ENCODE measurements at regions not wholly inside any gene's neighbourhood (a gene's known extent, or its start where the extent isn't known, plus 50 kb on each side); places are given as distances from the start of the nearest gene placed in this dataset.
"Not testable (repeated sequence)": the region's sequence is repeated elsewhere in the genome, so short reads cannot be mapped to it uniquely, and the experiment has no call there.

DNA sequence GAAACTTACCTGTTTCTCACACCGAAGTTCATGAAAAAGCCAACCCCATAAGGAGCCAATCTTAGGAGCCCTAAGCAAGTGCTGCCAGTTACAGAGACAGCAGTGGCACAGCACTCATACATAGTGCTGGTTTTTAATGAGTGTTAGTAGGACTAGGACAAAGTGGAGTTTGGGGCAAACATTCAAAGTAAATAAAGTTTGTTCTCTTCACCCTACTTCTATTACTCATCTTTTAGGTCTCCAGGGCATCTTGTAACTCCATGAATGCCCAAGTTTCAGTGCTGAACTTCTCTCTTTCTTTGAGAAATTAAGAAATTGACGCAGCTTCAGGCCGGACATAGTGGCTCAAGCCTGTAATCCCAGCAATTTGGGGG lies 584.7 kb downstream of the EBF1 start:
- no peak for DNase-seq

DNA sequence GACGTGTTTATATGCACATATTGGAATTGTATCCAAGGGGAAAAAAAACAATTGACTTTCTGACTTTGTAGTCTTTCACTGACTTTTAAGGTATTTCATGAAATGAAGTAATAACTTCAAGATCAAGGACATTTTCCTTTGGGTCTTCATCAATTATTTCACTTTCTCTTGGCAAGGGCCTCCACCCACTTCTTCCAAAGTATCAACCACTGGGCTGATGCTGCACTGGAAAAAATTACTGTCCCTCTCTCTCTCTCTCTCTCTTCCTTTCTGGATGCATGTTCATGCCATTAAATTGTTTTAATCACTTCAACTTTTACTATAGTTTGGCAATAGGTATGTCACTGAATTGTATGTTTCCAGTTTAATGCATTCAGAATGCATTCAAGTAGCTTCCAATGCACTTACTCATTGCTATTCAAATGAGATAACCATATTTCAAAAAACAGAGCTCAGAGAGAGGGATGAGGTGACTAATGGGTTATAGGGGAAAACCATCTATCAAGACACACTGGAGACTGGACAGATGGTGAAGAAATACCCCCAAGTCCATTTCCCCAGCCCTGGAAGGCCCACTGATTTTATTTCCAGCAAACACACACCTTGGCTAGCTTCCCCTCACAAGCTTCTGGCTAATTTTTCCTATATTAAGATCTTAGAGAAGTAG lies 585.3 kb downstream of the EBF1 start:
- DNase-seq, result no peak

DNA sequence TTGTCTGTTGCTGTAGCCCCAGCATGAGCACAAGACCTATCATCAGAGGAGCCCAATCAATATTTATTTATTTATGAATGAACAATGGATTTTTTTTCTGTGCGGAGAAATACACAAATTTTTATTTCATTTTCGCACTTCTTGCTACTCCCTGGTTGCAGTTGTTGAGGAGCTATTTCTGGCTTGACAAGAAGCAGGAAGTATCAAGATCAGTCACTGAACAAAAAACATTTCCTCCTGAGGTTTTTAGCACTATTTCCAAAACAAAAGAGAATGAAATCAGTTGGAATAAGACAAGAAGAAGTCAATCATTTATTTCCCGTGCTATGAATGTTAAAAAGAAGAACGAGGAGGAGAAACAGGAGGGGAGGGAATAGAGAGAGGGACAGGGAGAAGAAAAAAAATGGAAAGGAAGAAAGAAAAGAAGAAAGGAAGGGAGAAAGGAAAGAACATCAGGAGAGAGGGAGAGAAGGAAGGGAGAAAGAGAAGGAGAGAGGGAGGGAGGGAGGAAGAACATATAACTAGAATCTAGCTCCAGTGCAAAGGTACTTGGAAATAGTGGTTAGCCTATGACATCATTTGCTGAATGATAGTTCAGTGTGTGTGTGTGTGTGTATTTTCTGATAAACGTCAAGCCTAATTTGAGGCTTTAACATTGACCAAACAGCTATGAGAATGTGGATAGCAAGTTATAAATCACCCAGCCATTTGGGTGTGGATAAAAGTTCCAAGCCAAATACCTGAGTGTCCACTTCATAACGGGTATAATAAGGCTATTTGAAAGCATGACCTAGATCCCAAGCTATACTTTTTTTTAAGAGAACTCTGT lies 586.0 kb downstream of the EBF1 start:
- no peak for DNase-seq

DNA sequence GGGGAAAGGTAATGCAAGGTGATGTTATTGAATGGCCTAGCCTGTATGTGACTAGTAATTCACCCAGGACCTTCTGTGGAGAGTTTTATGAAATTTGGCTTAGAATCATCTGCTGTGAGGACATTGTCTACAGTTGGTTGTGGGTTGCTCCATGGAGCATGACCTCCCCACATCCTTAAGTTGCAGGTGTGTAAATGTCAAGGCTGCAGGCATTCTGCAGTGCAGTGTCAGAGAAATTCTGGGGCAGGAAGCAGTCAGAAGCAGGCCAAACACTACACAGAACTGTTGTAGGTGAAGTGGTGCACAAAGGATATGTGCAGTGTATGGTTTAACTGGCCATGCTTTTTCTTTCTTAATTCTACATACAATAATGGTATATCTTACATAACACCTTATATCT lies 588.3 kb downstream of the EBF1 start:
- DNase-seq, result no peak

DNA sequence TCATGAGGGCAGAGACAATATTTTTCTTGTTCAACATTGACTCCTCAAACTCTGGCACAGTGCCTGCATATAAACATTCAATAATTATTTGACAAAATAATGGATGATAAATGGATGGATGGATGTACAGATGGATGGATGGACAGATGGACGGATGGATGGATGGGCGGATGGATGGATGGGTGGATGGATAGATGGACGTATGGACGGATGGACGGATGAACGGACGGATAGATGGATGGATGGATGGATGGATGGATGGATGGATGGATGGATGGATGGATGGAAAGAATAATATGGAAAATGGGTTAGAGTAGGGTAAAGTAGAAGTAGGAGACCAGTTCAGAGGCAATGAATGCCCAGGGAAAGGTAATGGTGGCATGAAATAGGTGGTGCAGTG lies 589.2 kb downstream of the EBF1 start:
- no peak for DNase-seq

DNA sequence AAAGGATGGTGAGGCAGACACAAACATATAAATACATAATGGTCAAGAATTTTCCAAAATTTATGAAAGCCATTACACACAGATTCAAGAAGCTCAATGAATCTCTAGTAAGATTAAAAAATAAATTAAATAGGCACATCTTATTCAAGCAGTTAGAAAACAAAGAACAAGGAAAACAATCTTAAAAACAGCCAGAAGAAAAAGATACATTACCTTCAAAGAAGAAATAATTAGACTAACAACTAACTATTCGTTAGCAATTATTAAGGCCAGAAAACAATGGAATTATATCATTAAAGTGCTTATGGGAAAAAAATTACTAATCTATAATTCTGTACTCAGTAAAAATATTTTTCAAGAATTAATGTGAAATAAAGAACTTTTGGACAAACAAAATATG lies 593.1 kb downstream of the EBF1 start:
- no peak for DNase-seq

DNA sequence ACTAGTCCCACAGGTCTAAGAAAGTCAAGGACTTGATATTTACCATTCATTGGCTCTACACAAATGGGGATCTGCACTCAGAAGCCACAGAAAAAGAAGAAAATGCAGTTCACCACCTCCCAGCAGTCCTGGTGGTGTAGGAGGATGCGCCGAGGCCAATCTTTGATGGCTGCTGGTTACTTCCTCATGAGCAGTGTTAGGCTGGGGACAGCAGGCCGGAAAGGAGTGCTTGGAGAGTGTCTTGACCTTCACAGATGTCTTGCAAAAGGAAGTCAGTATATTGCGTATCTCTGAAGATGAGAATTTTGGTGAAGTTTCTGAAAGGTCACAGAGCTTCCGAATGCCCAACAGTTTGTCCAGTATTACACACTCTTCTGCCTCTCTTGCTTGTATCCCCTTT lies 597.0 kb downstream of the EBF1 start:
- DNase-seq, result no peak

DNA sequence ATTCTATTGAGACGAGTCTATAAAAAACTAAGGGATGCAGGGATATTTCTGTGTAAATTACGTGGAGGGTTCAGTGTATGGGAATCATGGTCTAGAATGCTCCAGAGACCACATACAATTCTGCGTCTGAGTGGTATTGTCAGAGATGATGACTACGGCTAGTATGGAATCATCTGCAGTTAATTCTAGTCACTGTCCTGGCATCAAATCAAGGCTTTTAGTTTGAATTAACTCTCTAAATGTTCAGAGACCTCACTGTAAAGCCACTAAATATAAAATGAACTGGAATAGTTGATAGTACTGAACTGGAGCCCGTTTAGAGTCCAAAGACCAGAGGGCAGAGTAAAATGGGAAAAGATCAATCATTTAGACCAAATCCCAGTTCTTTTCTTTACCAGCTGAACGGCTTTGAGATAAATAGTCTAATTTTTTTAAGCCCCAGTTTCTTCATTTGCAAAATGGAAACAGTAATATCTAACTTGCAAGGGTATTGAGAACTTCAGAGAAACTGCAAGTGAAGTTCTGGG lies 599.8 kb downstream of the EBF1 start:
- DNase-seq, result no peak

DNA sequence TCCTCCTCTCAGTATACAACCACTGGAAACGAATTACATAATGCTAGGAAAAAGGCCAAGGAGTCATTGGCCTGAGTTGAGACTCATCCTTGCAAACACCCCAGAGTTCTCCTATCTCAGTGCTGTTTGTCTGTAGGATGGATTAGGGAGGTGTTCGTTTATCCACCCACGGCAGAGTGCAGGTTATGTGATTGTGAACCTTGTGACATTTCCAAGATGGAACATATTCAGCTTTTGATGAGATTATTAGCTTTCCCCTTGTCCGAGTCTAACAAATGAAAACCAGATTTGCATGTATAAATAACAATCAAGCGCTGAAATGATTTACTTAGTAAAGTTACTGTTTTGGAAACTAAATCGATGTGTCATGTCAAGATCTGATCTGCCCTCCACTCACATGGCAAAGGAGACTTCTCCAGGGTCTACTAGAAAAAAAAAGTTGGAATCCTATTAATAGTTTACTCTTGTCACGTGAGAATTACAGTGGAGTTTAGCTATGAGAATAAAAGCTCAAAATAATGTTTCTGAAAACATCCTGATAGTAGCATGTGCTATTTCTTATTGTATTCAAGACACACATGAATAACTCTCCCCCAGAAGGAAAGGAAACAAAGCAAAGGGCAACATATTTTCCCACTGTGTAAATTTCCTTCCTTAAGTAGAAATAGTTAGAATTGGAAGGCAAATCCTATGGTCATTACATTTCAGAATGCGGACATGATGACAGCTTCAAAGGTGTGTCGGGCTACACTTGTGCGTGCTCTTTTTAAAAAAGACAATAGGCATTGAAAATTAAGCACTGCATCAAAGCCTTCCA lies 600.4 kb downstream of the EBF1 start:
- no peak for DNase-seq

DNA sequence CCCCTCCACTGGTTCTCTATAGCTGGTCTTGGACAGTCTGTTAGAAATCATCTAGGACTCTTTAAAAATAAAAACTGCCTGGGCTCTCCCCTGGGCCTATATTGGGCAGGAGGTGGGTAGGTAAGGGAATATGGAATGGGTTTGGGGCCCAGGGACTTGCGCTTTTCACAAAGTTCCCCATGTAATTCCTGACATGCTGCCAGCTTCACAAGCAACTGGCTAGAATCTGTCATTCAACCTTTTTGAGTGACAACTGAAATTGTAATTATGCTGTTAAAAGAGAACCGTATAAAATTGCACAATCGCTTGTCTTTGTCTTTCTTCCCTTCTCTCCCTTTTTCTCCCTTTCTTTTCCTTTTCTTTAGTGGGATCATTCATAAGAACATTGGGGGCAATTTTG lies 603.1 kb downstream of the EBF1 start:
- no peak for DNase-seq

DNA sequence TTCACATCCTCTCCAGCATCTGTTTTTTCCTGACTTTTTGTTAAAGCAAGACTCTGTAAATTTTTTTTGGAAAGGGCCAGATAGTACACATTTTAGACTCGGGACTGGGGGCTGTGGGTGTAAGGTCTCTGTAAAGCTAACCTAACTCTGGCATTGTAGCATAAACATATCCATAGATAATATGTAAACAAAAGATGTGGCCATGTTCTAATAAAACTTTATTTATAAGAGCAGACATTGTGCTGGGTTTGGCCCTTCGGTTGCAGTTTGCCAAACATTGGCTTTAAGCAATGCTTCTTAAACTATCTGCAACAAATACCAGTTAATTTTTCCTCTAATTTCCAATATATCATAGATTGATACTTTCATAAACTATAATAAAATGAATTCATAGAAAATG lies 605.2 kb downstream of the EBF1 start:
- DNase-seq, result no peak

DNA sequence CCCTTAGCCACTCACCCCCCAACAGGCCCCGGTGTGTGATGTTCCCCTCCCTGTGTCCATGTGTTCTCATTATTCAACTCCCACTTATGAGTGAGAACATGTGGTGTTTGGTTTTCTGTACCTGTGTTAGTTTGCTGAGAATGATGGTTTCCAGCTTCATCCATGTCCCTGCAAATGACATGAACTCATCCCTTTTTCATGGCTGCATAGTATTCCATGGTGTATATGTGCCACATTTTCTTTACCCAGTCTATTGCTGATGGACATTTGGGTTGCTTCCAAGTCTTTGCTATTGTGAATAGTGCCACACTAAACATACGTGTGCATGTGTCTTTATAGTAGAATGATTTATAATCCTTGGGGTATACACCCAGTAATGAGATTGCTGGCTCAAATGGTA lies 605.7 kb downstream of the EBF1 start:
- DNase-seq, result not testable (repeated sequence)

DNA sequence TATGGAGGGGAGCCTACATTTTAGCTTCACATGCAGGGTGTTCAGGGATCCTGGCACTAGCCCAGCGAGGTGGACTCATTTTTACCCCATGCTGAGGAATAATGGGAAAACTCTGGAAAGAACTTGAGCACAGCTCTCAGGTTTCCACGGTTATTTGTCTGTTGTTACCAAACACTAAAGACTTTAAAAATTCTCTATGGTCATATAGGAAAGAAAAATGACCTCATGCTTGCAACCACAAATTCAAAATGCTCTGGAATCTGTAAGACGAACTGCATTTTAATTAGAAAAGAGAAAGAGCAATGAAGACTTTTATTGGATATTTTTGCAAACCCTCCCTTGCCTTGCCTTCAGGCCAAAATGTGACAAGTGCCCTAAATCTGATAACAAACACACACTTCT lies 606.9 kb downstream of the EBF1 start:
- DNase-seq, result no peak

DNA sequence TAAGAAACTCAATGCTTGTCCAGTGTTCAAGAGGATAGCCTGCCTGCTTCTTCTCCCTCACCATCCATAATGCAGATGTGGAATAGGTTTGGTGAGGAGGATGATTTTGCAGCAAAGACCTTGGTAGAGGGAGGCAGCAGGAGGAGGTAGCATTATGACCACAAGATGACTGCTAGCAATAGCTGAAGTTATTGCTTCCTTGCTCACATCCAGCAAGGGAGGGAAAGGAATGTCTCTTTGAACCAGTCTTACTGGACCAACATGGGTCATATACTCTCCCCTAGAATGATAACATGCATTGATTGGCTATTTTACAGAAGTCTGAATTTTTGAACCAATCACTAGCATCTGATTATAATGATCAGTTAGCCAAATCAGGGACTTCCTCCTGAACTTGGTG lies 607.6 kb downstream of the EBF1 start:
- no peak for DNase-seq

DNA sequence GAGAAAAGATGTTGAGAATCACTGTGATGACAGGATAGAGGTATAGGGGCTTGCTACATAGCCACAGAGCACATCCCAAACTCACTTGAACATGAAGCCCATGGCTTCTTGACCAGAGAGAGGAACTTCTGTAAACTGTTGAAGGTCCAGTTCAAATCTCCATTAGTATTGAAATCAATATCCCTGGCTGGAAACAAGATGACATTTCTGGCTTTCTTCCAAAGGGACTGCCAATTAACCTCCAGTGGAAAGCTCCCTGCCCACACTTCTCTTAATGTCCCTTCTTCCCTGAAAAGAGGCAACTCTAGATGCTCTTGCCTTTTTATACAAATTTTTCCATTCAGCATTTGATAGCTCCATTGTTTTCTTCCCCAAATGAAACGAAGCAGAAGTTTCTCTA lies 612.1 kb downstream of the EBF1 start:
- DNase-seq, result no peak

DNA sequence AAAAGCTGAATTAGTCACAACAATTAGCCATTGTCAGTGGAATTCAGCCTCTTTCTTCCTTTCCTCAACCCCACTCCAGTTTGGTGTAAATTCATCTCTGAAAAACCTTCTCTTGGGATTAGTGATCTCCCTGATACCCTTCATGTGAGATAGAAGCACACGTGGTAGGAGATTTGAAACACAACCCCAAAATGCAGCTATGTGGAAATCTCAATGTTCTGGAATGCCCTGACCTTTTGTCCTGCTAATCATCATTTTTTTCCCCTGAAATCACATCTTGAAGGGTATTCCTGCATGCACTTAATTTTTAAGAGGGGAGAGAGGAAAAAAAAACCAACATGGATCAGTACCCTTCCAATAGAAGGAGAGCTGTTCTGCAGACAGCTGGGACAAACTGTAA lies 612.6 kb downstream of the EBF1 start:
- DNase-seq, result no peak

DNA sequence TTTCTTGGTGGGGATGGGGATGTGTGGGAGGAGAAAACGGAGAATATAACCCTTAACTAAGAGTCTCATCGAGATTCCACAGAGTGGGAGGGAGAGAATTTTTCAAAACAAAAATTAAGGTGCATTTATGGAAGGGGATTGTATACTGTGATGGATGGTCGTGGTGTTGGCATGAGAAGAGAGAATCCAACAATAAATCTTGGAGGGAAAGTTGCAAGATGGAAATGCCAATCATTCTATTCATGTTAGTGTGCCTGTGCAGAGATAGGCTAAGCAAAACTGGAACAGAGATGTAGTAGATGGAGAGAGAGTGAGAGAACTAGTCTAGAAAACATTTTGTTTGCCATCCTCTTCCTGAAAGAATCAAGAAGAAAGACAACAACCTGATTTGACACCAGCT lies 613.1 kb downstream of the EBF1 start:
- no peak for DNase-seq

DNA sequence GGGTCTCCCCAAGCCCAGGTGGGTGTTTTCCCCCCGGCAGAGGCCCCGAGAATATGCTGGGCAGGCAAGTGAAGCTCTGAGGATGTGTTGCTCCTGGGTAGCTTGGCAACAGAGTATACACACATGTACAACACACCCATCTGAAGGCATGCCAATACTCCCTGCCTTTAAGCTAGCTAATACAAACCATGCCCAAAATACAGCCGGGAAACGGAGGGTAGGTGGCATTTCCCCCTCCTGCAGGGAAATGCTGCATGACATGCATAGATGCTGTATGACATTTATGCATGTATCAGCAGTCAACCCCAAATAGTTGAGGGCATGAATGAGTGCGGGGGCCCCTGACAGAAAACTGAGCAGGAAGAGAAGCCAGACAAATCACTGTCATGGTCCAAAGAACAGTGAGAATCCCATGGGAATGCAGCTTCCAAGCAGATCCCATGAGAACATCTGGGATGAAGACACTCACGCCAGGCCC lies 614.1 kb downstream of the EBF1 start:
- no peak for DNase-seq

DNA sequence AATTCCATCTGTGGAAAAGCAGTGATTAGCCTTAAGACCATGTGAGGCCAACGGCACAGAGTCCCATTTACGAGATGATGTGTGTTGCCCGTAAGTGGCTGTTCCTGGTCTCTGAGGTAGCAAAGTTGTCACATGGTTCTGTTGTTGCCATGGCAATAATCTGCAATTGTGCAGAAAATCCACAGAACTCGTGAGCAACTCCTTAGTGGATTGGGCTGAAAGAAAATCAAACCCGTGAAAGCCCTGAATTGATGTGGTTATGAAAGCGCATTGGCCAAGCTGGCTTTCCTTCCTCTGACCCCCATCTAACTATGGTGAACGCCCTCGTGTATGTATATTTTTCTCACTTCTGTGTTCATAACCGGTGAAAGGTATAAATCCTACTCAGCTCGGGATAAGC lies 614.7 kb downstream of the EBF1 start:
- no peak for DNase-seq

DNA sequence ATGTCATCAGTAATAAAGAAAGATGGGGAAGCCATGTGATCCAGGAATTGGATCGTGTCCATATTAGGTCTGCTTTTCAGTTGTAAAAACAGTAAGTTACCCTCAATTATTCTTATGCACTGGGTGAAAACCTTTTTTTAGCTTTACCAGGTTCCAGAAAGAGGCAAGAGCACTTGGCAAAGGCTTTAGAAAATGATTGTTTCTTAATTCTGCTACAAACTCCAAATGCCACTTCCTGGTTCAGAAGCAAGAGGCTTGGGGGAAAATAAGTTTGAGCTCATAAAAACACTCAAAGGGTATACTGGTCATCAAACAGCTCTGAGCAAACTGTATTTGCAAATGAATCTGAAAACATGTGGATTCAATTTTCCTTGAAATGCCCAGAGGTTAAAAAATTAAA lies 615.6 kb downstream of the EBF1 start:
- no peak for DNase-seq

DNA sequence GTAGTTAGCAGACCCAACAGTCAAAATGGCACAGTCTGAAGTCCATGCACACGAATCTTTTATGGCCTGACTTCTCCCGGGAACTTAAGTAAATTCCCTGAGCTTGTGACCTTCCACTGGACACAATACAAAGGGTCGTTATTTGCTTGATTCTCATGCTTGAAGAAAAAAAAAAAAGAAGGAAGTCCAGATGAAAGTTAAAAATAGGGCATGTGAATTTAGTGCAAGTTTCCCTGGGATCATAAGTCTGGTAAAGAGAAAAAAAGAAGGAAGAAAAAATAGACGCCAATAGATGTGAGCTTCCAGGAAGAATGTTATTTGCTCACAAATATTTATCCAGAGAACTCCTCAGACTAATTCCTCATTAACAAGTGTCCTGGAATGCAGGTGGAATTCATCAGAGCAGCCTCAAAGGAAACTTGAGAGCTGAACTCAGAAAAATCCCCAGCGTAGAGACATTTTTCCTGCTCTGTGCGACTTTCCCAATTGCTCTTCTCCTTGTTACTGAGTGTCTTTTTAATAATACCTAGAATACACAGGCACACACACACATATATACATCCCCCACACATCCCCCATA lies 616.3 kb downstream of the EBF1 start:
- DNase-seq, result no peak

DNA sequence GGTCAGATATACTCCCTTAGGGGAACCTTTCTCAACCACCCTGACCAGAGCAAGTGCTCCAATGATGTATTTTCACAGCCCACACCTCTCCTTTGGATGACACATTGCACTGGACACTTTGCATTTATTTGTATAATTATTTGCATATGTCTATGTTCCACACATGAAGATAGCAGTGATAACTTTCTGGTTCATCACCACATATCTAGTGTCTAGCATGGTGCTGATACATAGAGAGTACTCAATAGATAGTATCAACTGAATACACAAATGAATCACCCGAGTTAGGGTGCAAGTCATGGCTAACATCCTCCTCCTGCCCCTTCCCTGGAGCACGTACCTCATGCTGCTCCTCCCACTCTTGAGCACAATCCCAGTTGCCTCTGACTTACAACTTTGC lies 617.6 kb downstream of the EBF1 start:
- no peak for DNase-seq

DNA sequence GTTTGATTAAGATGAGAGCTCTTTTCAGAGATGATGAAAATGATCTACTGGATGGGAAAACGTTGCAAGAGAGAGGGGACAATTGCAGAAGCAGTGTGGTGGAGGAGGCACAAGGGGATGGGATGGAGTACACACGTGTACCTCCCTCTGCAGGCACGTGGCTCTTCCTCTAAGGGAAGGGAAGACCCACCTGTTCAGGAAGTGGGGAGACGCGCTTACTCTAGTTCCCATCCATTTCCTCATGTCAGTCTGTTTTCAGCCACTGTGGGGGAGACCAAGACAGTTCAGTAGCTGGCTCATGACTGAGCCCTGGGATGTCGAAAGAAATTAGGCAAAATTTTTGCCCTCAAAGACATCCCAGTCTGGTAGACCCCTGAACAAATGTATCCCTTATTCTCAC lies 619.2 kb upstream of the CLINT1 start:
- no peak for DNase-seq

Measured in midbrain (tissue), 1 donor.